Adipocyte (in vitro differentiated cells): ENCODE measurements at regions not wholly inside any gene's neighbourhood (a gene's known extent, or its start where the extent isn't known, plus 50 kb on each side); places are given as distances from the start of the nearest gene placed in this dataset.
"Not testable (repeated sequence)": the region's sequence is repeated elsewhere in the genome, so short reads cannot be mapped to it uniquely, and the experiment has no call there.

Source experiments
- DNase-seq: peaks from one replicate; pipeline ENCODE4 v3.0.0-alpha.2; 2015; ENCODE audit warnings: low read depth
- H3K27me3 ChIP-seq: replicated peaks from 2 replicates; pipeline ENCODE4 v1.7.0; 2013; ENCODE audit warnings: mild to moderate bottlenecking, low read length, moderate library complexity; ENCODE audit not compliant: control insufficient read depth, insufficient read depth
- H3K36me3 ChIP-seq: 2 replicates; pipeline ENCODE4 v1.7.0; 2013; ENCODE audit warnings: low read length, mild to moderate bottlenecking, moderate library complexity; ENCODE audit not compliant: control insufficient read depth, insufficient read depth, severe bottlenecking
- H3K4me1 ChIP-seq: 2 replicates; pipeline ENCODE4 v1.7.0; 2013; ENCODE audit warnings: mild to moderate bottlenecking, low read length, moderate library complexity; ENCODE audit not compliant: control insufficient read depth, insufficient read depth
- H3K4me3 ChIP-seq: 2 replicates; pipeline ENCODE4 v1.7.0; 2013; ENCODE audit warnings: mild to moderate bottlenecking, low read length, moderate library complexity
- H3K9ac ChIP-seq: 2 replicates; pipeline ENCODE4 v1.7.0; 2013; ENCODE audit warnings: mild to moderate bottlenecking, low read length, moderate library complexity
- H3K9me3 ChIP-seq: 2 replicates; pipeline ENCODE4 v1.7.0; 2013; ENCODE audit warnings: mild to moderate bottlenecking, low read length, moderate library complexity; ENCODE audit not compliant: control insufficient read depth

- no peaks in the 10 kb centered on the region for H3K27me3 ChIP-seq
- DNase-seq = no peak
Observed at GRCh38 chr3:174460831-174461230, 398.3 kb upstream of the NAALADL2 start.

GRCh38 chr3:174462916-174463315, 396.2 kb upstream of the NAALADL2 start:
- DNase-seq = no peak
- Histone ChIP-seq H3K27me3 (no peaks in the 10 kb centered on the region), H3K36me3 (no peaks in the 10 kb centered on the region), H3K9ac (no peak overlapping the region), H3K4me1 (peaks cover 4% of the 10 kb centered on the region), H3K9me3 (no peaks in the 10 kb centered on the region), H3K4me3 (no peak overlapping the region)

More at GRCh38 chr3:174460831-174461230, 398.3 kb upstream of the NAALADL2 start:
- Histone ChIP-seq H3K9me3 (no peaks in the 10 kb centered on the region), H3K4me3 (no peak overlapping the region), H3K36me3 (no peaks in the 10 kb centered on the region), H3K4me1 (peaks cover 4% of the 10 kb centered on the region), H3K9ac (no peak overlapping the region)

- DNase-seq = no peak
- Histone ChIP-seq H3K4me1 (peaks cover 4% of the 10 kb centered on the region), H3K9me3 (no peaks in the 10 kb centered on the region), H3K9ac (no peak overlapping the region), H3K4me3 (no peak overlapping the region), H3K27me3 (no peaks in the 10 kb centered on the region), H3K36me3 (no peaks in the 10 kb centered on the region)
Observed at GRCh38 chr3:174465177-174465576, 394.0 kb upstream of the NAALADL2 start.

- Histone ChIP-seq H3K9me3 (no peaks in the 10 kb centered on the region), H3K4me1 (peaks cover 4% of the 10 kb centered on the region), H3K36me3 (no peaks in the 10 kb centered on the region), H3K9ac (no peak overlapping the region), H3K4me3 (no peak overlapping the region), H3K27me3 (no peaks in the 10 kb centered on the region)
- DNase-seq = no peak
Observed at GRCh38 chr3:174466471-174467054, 392.6 kb upstream of the NAALADL2 start.

- no peak for DNase-seq
- Histone ChIP-seq H3K27me3 (no peaks in the 10 kb centered on the region), H3K4me1 (no peaks in the 10 kb centered on the region)
Observed at GRCh38 chr3:174477491-174477890, 381.6 kb upstream of the NAALADL2 start.

GRCh38 chr3:174480767-174481166, 378.4 kb upstream of the NAALADL2 start:
- no peaks in the 10 kb centered on the region for H3K36me3 ChIP-seq
- H3K4me1 ChIP-seq = no peaks in the 10 kb centered on the region
- H3K9me3 ChIP-seq = no peaks in the 10 kb centered on the region
- no peaks in the 10 kb centered on the region for H3K27me3 ChIP-seq
- H3K9ac ChIP-seq = no peak overlapping the region
- no peak overlapping the region for H3K4me3 ChIP-seq
- no peak for DNase-seq

More at GRCh38 chr3:174477491-174477890, 381.6 kb upstream of the NAALADL2 start:
- Histone ChIP-seq H3K36me3 (no peaks in the 10 kb centered on the region), H3K9me3 (no peaks in the 10 kb centered on the region), H3K9ac (no peak overlapping the region), H3K4me3 (no peak overlapping the region)

GRCh38 chr3:174482541-174482940, 376.6 kb upstream of the NAALADL2 start:
- no peak for DNase-seq
- Histone ChIP-seq H3K4me1 (no peaks in the 10 kb centered on the region), H3K36me3 (no peaks in the 10 kb centered on the region), H3K9me3 (no peaks in the 10 kb centered on the region), H3K9ac (no peak overlapping the region), H3K4me3 (no peak overlapping the region), H3K27me3 (no peaks in the 10 kb centered on the region)

- Histone ChIP-seq H3K27me3 (no peaks in the 10 kb centered on the region), H3K4me1 (peaks cover 3% of the 10 kb centered on the region), H3K4me3 (no peak overlapping the region), H3K9ac (no peak overlapping the region), H3K9me3 (no peaks in the 10 kb centered on the region), H3K36me3 (no peaks in the 10 kb centered on the region)
- DNase-seq = no peak
Observed at GRCh38 chr3:174483254-174483653, 375.9 kb upstream of the NAALADL2 start.

- H3K4me3 ChIP-seq, DNase-seq, H3K9me3 ChIP-seq, H3K27me3 ChIP-seq, H3K4me1 ChIP-seq, H3K36me3 ChIP-seq, H3K9ac ChIP-seq: not testable (repeated sequence)
Observed at GRCh38 chr3:174483856-174484255, 375.3 kb upstream of the NAALADL2 start.

GRCh38 chr3:174488527-174488926, 370.6 kb upstream of the NAALADL2 start:
- Histone ChIP-seq H3K9ac (no peak overlapping the region), H3K36me3 (no peaks in the 10 kb centered on the region), H3K4me3 (peak overlapping the region; percentile 63), H3K27me3 (no peaks in the 10 kb centered on the region), H3K4me1 (peaks cover 8% of the 10 kb centered on the region), H3K9me3 (no peaks in the 10 kb centered on the region)
- peak; percentile 66 for DNase-seq

GRCh38 chr3:174495311-174495710, 363.8 kb upstream of the NAALADL2 start:
- Histone ChIP-seq H3K4me1 (peaks cover 17% of the 10 kb centered on the region), H3K9me3 (no peaks in the 10 kb centered on the region), H3K4me3 (no peak overlapping the region), H3K36me3 (no peaks in the 10 kb centered on the region), H3K27me3 (no peaks in the 10 kb centered on the region), H3K9ac (no peak overlapping the region)
- peak; percentile 56 for DNase-seq

GRCh38 chr3:174495928-174496327, 363.2 kb upstream of the NAALADL2 start:
- no peak overlapping the region for H3K9ac ChIP-seq
- no peaks in the 10 kb centered on the region for H3K36me3 ChIP-seq
- H3K9me3 ChIP-seq = no peaks in the 10 kb centered on the region

More at GRCh38 chr3:174495928-174496327, 363.2 kb upstream of the NAALADL2 start:
- H3K4me1 ChIP-seq = peaks cover 17% of the 10 kb centered on the region
- no peak overlapping the region for H3K4me3 ChIP-seq
- DNase-seq = peak; percentile 10
- no peaks in the 10 kb centered on the region for H3K27me3 ChIP-seq
